IMR-90 (cell line): ENCODE measurements at regions not wholly inside any gene's neighbourhood (a gene's known extent, or its start where the extent isn't known, plus 50 kb on each side); places are given as distances from the start of the nearest gene placed in this dataset.

ENCODE experiments used
- ATAC-seq: fragments of 200-7000 bp; cut with Tn5 transposase; 2 replicates; pipeline ENCODE4 v1.9.1; 2020; ENCODE audit warnings: low read depth, mild to moderate bottlenecking, moderate library complexity
- BruUV-seq: library from RNA; stranded (reverse); fragments of 400-500 nt; replicated peaks from 2 replicates; lab custom pipeline; 2021; lab: Mats Ljungman, UMichigan
- CTCF ChIA-PET: fragments of 300-600 bp; formaldehyde crosslinking; extraction: SDS; loops from one replicate; lab custom pipeline; 2021; ENCODE audit warnings: antibody characterized with exemption; lab: Yijun Ruan, JAX
- POLR2A ChIA-PET: fragments of 300-600 bp; sonication (Branson Sonifier 250); formaldehyde crosslinking; loops from one replicate; lab custom pipeline; 2022; ENCODE audit warnings: antibody characterized with exemption; ENCODE audit not compliant: unreplicated experiment; lab: Charles Lee
- DNase-seq: peaks from one replicate; pipeline ENCODE4 v3.0.0; 2013
- H2AFZ ChIP-seq: replicated peaks from 2 replicates; pipeline ENCODE3; 2013; ENCODE audit warnings: low read length, mild to moderate bottlenecking; ENCODE audit not compliant: poor library complexity
- H2AK5ac ChIP-seq: 2 replicates; pipeline ENCODE4 v1.6.1; 2013; ENCODE audit warnings: low read depth, low read length, inconsistent platforms
- H2AK9ac ChIP-seq: replicated peaks from 2 replicates; pipeline ENCODE3; 2013; ENCODE audit warnings: mild to moderate bottlenecking, low read depth, low read length, moderate library complexity; ENCODE audit not compliant: poor library complexity
- H2BK120ac ChIP-seq: 2 replicates; pipeline ENCODE4 v1.6.1; 2013; ENCODE audit warnings: low read depth, low read length, inconsistent platforms
- H2BK15ac ChIP-seq: 3 replicates; pipeline ENCODE4 v1.6.1; 2013; ENCODE audit warnings: low read depth, low read length, inconsistent platforms
- H2BK20ac ChIP-seq: 2 replicates; pipeline ENCODE4 v1.6.1; 2013; ENCODE audit warnings: low read depth, mild to moderate bottlenecking, inconsistent platforms, low read length, moderate library complexity
- H2BK5ac ChIP-seq: 2 replicates; pipeline ENCODE4 v1.6.1; 2013; ENCODE audit warnings: mild to moderate bottlenecking, low read depth, low read length, inconsistent platforms; ENCODE audit not compliant: poor library complexity, severe bottlenecking
- H3K14ac ChIP-seq: replicated peaks from 2 replicates; pipeline ENCODE4 v1.6.1; 2013; ENCODE audit warnings: low read depth, low read length, inconsistent platforms
- H3K18ac ChIP-seq: 2 replicates; pipeline ENCODE4 v1.6.1; 2013; ENCODE audit warnings: low read depth, low read length, control low read depth
- H3K23ac ChIP-seq: 2 replicates; pipeline ENCODE4 v1.6.1; 2013; ENCODE audit warnings: low read depth, low read length, inconsistent platforms
- H3K27ac ChIP-seq: 2 replicates; pipeline ENCODE4 v1.5.1; 2013; ENCODE audit warnings: mild to moderate bottlenecking, control low read depth, low read length; ENCODE audit not compliant: insufficient read depth
- H3K27me3 ChIP-seq: 2 replicates; pipeline ENCODE4 v1.6.1; 2013; ENCODE audit warnings: low read length; ENCODE audit not compliant: control insufficient read depth, insufficient read depth
- H3K36me3 ChIP-seq: 2 replicates; pipeline ENCODE4 v1.6.1; 2013; ENCODE audit warnings: low read length, mixed read lengths; ENCODE audit not compliant: control insufficient read depth, insufficient read depth
- H3K4ac ChIP-seq: 2 replicates; pipeline ENCODE4 v1.6.1; 2013; ENCODE audit warnings: low read depth, low read length, inconsistent platforms
- H3K4me1 ChIP-seq: 2 replicates; pipeline ENCODE4 v1.6.1; 2013; ENCODE audit warnings: low read length, mixed read lengths; ENCODE audit not compliant: control insufficient read depth, insufficient read depth
- H3K4me2 ChIP-seq: 2 replicates; pipeline ENCODE4 v1.6.1; 2013; ENCODE audit warnings: low read depth, mild to moderate bottlenecking, control low read depth, low read length, moderate library complexity
- H3K4me3 ChIP-seq: 2 replicates; pipeline ENCODE4 v1.5.1; 2013; ENCODE audit warnings: low read depth, mild to moderate bottlenecking, control low read depth, low read length, moderate library complexity; ENCODE audit not compliant: insufficient read depth
- H3K56ac ChIP-seq: 2 replicates; pipeline ENCODE4 v1.6.1; 2013; ENCODE audit warnings: low read length, inconsistent platforms; ENCODE audit not compliant: insufficient read depth; ENCODE audit errors: extremely low read depth
- H3K79me1 ChIP-seq, 2 experiments: 2 replicates each; pipeline ENCODE4 v1.6.1; 2013; ENCODE audit warnings: low read length in 2 of 2, inconsistent platforms in 1 of 2, low read depth in 1 of 2
- H3K9ac ChIP-seq: 2 replicates; pipeline ENCODE4 v1.6.1; 2013; ENCODE audit warnings: low read depth, low read length, control low read depth
- H3K9me1 ChIP-seq: 2 replicates; pipeline ENCODE4 v1.6.1; 2013; ENCODE audit warnings: low read length, inconsistent platforms; ENCODE audit not compliant: insufficient read depth
- H3K9me3 ChIP-seq: 2 replicates; pipeline ENCODE4 v1.6.1; 2013; ENCODE audit warnings: low read length; ENCODE audit not compliant: control insufficient read depth, insufficient read depth
- H4K20me1 ChIP-seq: 2 replicates; pipeline ENCODE4 v1.6.1; 2013; ENCODE audit warnings: low read length, inconsistent platforms; ENCODE audit not compliant: insufficient read depth
- H4K5ac ChIP-seq: 2 replicates; pipeline ENCODE4 v1.6.1; 2013; ENCODE audit warnings: mild to moderate bottlenecking, low read depth, low read length, control low read depth
- H4K8ac ChIP-seq, 2 experiments: 2 replicates each; pipeline ENCODE4 v1.6.1; 2013; ENCODE audit warnings: low read depth in 2 of 2, low read length in 2 of 2, control low read depth in 1 of 2, inconsistent platforms in 1 of 2
- H4K91ac ChIP-seq: 2 replicates; pipeline ENCODE4 v1.6.1; 2013; ENCODE audit warnings: low read depth, low read length, inconsistent platforms; ENCODE audit not compliant: insufficient read depth
- BHLHE40 ChIP-seq: fragments of 150-350 bp; IDR thresholded peaks from 2 replicates; pipeline ENCODE4 v1.6.1; 2016; ENCODE audit warnings: mild to moderate bottlenecking, low read depth, low read length
- CEBPB ChIP-seq: IDR thresholded peaks from 2 replicates; pipeline ENCODE4 v1.6.1; 2012; ENCODE audit warnings: low read depth, low read length, improper control_type of control experiment
- FOS ChIP-seq: fragments of 150-350 bp; IDR thresholded peaks from 2 replicates; pipeline ENCODE4 v1.6.1; 2016; ENCODE audit warnings: low read depth, low read length
- MAFK ChIP-seq: IDR thresholded peaks from 2 replicates; pipeline ENCODE4 v1.6.1; 2012; ENCODE audit warnings: low read depth, low read length, improper control_type of control experiment
- MAZ ChIP-seq: IDR thresholded peaks from 2 replicates; pipeline ENCODE4 v1.6.1; 2012; ENCODE audit warnings: low read depth, mild to moderate bottlenecking, low read length, improper control_type of control experiment, moderate library complexity, borderline replicate concordance
- MXI1 ChIP-seq: IDR thresholded peaks from 2 replicates; pipeline ENCODE4 v1.6.1; 2012; ENCODE audit warnings: low read depth, mild to moderate bottlenecking, low read length, moderate library complexity, borderline replicate concordance
- NFE2L2 ChIP-seq: fragments of 150-350 bp; IDR thresholded peaks from 2 replicates; pipeline ENCODE4 v1.6.1; 2016; ENCODE audit warnings: low read depth, mild to moderate bottlenecking, low read length
- POLR2A ChIP-seq: IDR thresholded peaks from 2 replicates; pipeline ENCODE4 v1.6.1; 2012; ENCODE audit warnings: mild to moderate bottlenecking, low read depth, low read length
- RAD21 ChIP-seq: IDR thresholded peaks from 2 replicates; pipeline ENCODE4 v1.6.1; 2012; ENCODE audit warnings: low read length, improper control_type of control experiment
- RFX5 ChIP-seq: IDR thresholded peaks from 2 replicates; pipeline ENCODE4 v1.8.0; 2012; ENCODE audit warnings: low read depth, mild to moderate bottlenecking, low read length, moderate library complexity
- SMC3 ChIP-seq: fragments of 150-350 bp; IDR thresholded peaks from 2 replicates; pipeline ENCODE4 v1.6.1; 2016; ENCODE audit warnings: low read depth, mild to moderate bottlenecking, antibody characterized with exemption, low read length, moderate library complexity
- WGBS, 2 experiments: methylation state at CpG; one replicate each; pipeline versions ENCODE4 v1.1.5 to v1.1.7; 2013; ENCODE audit warnings: missing lambda C conversion rate in 2 of 2; ENCODE audit not compliant: insufficient read length in 1 of 2; ENCODE audit errors: extremely low coverage in 2 of 2; 5-methylcytosine and 5-hydroxymethylcytosine counted together
- dilution Hi-C: fragments of 300-500 bp; cut with HindIII; formaldehyde crosslinking; loops from one replicate; pipeline ENCODE4 v1.14.3; 2018; ENCODE audit warnings: low sequenced_read_pairs; ENCODE audit not compliant: unreplicated experiment
- in situ Hi-C: fragments of 300-500 bp; cut with MboI; formaldehyde crosslinking; loops from 3 replicates; pipeline ENCODE4 v1.14.3; 2019; ENCODE audit warnings: low sequenced_read_pairs, inconsistent platforms, mixed read lengths
- intact Hi-C: fragments of 100-400 bp; cut with micrococcal nuclease; formaldehyde crosslinking; loops from 2 replicates; pipeline ENCODE4 v1.10.0; 2022
- TF ChIP-seq, protein P1 (sequence below): fragments of 150-350 bp; IDR thresholded peaks from 2 replicates; pipeline ENCODE4 v1.6.1; 2017; ENCODE audit warnings: mild to moderate bottlenecking, antibody characterized with exemption, low read length, low read depth
- TF ChIP-seq, protein P2 (sequence below): conservative IDR thresholded peaks from 2 replicates; pipeline ENCODE4 v1.5.1; 2012; ENCODE audit warnings: mild to moderate bottlenecking, low read depth, low read length, improper control_type of control experiment

GRCh38 chr15:94600505-94600904 is 369.1 kb downstream of the MCTP2 start:
- no peak for ATAC-seq
- BruUV-seq: no TSS peak
- H2AK5ac ChIP-seq: no peak overlapping the region
- no peak overlapping the region for H3K23ac ChIP-seq
- POLR2A ChIA-PET: no interaction called here
- intact Hi-C loops (no loop called here), dilution Hi-C loops (no loop called here), in situ Hi-C loops (no loop called here)
- no peak overlapping the region for H2BK5ac ChIP-seq
- no peak overlapping the region for H3K4me2 ChIP-seq
- H3K14ac ChIP-seq: no peak overlapping the region
- H2BK20ac ChIP-seq: no peak overlapping the region
- no peak overlapping the region for H3K18ac ChIP-seq
- CTCF ChIA-PET: no interaction called here
- DNase-seq: no peak
- no peak overlapping the region for H3K4ac ChIP-seq
- no peak overlapping the region for H3K9ac ChIP-seq
- H3K27ac ChIP-seq: no peak overlapping the region
- H3K36me3 ChIP-seq: no peaks in the 10 kb centered on the region
- H3K9me3 ChIP-seq: peaks cover 14% of the 10 kb centered on the region
- WGBS, 2 experiments: 47% methylated on average over 4 of the region's 8 CpGs; no CpG with 5 or more reads in 1 of the 2 experiments
- H3K4me3 ChIP-seq: no peak overlapping the region
- H2BK120ac ChIP-seq: no peak overlapping the region
- TF ChIP-seq POLR2A (no peak), NFE2L2 (no peak), FOS (no peak), MAFK (no peak), SMC3 (no peak), RFX5 (no peak), CEBPB (no peak), RAD21 (no peak), MXI1 (no peak), BHLHE40 (no peak), MAZ (no peak)
- TF ChIP-seq, protein P1, sequence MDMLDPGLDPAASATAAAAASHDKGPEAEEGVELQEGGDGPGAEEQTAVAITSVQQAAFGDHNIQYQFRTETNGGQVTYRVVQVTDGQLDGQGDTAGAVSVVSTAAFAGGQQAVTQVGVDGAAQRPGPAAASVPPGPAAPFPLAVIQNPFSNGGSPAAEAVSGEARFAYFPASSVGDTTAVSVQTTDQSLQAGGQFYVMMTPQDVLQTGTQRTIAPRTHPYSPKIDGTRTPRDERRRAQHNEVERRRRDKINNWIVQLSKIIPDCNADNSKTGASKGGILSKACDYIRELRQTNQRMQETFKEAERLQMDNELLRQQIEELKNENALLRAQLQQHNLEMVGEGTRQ: no peak
- TF ChIP-seq, protein P2, sequence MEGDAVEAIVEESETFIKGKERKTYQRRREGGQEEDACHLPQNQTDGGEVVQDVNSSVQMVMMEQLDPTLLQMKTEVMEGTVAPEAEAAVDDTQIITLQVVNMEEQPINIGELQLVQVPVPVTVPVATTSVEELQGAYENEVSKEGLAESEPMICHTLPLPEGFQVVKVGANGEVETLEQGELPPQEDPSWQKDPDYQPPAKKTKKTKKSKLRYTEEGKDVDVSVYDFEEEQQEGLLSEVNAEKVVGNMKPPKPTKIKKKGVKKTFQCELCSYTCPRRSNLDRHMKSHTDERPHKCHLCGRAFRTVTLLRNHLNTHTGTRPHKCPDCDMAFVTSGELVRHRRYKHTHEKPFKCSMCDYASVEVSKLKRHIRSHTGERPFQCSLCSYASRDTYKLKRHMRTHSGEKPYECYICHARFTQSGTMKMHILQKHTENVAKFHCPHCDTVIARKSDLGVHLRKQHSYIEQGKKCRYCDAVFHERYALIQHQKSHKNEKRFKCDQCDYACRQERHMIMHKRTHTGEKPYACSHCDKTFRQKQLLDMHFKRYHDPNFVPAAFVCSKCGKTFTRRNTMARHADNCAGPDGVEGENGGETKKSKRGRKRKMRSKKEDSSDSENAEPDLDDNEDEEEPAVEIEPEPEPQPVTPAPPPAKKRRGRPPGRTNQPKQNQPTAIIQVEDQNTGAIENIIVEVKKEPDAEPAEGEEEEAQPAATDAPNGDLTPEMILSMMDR: no peak
- H4K5ac ChIP-seq: no peak overlapping the region
- no peak overlapping the region for H4K8ac ChIP-seq
- H3K56ac ChIP-seq: no peak overlapping the region
- H4K20me1 ChIP-seq: no peaks in the 10 kb centered on the region
- H2AK9ac ChIP-seq: no peak overlapping the region
- H3K4me1 ChIP-seq: no peaks in the 10 kb centered on the region
- H2BK15ac ChIP-seq: no peak overlapping the region
- no peaks in the 10 kb centered on the region for H3K27me3 ChIP-seq
- H3K79me1 ChIP-seq: no peaks in the 10 kb centered on the region
- H3K9me1 ChIP-seq: no peaks in the 10 kb centered on the region
- H2AFZ ChIP-seq: no peak overlapping the region
- no peak overlapping the region for H4K91ac ChIP-seq
